Activated T-cell treated with anti-CD3 and anti-CD28 coated beads, Interleukin-2, amount 50 U/mL, for 4 hours (primary cell): ENCODE measurements at regions not wholly inside any gene's neighbourhood (a gene's known extent, or its start where the extent isn't known, plus 50 kb on each side); places are given as distances from the start of the nearest gene placed in this dataset.
A peak's percentile ranks its signal among the peaks of the same experiment; 100 is the strongest.

ENCODE experiments used
- ATAC-seq, 2 donors: fragments of 200-7000 bp; cut with Tn5 transposase; one replicate each; pipeline ENCODE4 v1.10.0; 2021
- DNase-seq: peaks from one replicate; pipeline ENCODE4 v3.0.0-alpha.2; 2020
- H3K27me3 Mint-ChIP-seq: one replicate; pipeline ENCODE4 v1.8.0; 2021; ENCODE audit warnings: low read depth, mixed read lengths
- H3K36me3 Mint-ChIP-seq: one replicate; pipeline ENCODE4 v1.8.0; 2022; ENCODE audit warnings: mixed read lengths; ENCODE audit not compliant: insufficient read depth
- H3K4me1 Mint-ChIP-seq: one replicate; pipeline ENCODE4 v1.8.0; 2021; ENCODE audit warnings: low read depth, mixed read lengths
- H3K4me3 Mint-ChIP-seq: one replicate; pipeline ENCODE4 v1.8.0; 2021; ENCODE audit warnings: mild to moderate bottlenecking, moderate library complexity, mixed read lengths
- H3K9me3 Mint-ChIP-seq: one replicate; pipeline ENCODE4 v1.8.0; 2021; ENCODE audit warnings: mixed read lengths

- H3K4me3 Mint-ChIP-seq: no peak overlapping the region
- ATAC-seq (no peak), DNase-seq (no peak)
- H3K9me3 Mint-ChIP-seq: no peaks in the 10 kb centered on the region
- no peaks in the 10 kb centered on the region for H3K4me1 Mint-ChIP-seq
- peaks cover 1% of the 10 kb centered on the region for H3K27me3 Mint-ChIP-seq
- no peaks in the 10 kb centered on the region for H3K36me3 Mint-ChIP-seq
Measured at GRCh38 chr18:46320928-46321711, 216.9 kb downstream of the HAUS1 start.

GRCh38 chr18:46321955-46322354 is 217.8 kb downstream of the HAUS1 start:
- no peak for ATAC-seq
- H3K9me3 Mint-ChIP-seq: no peaks in the 10 kb centered on the region

GRCh38 chr18:46322411-46322891 is 218.3 kb downstream of the HAUS1 start:
- Mint-ChIP-seq H3K36me3 (no peaks in the 10 kb centered on the region), H3K9me3 (no peaks in the 10 kb centered on the region), H3K27me3 (peaks cover 1% of the 10 kb centered on the region), H3K4me1 (no peaks in the 10 kb centered on the region), H3K4me3 (no peak overlapping the region)
- ATAC-seq (no peak), DNase-seq (no peak)

More at GRCh38 chr18:46321955-46322354, 217.8 kb downstream of the HAUS1 start:
- Mint-ChIP-seq H3K4me3 (no peak overlapping the region), H3K4me1 (no peaks in the 10 kb centered on the region), H3K36me3 (no peaks in the 10 kb centered on the region), H3K27me3 (peaks cover 1% of the 10 kb centered on the region)
- no peak for DNase-seq

- ATAC-seq (no peak), DNase-seq (no peak)
- H3K27me3 Mint-ChIP-seq: peaks cover 1% of the 10 kb centered on the region
- no peaks in the 10 kb centered on the region for H3K4me1 Mint-ChIP-seq
- no peaks in the 10 kb centered on the region for H3K9me3 Mint-ChIP-seq
- H3K36me3 Mint-ChIP-seq: no peaks in the 10 kb centered on the region
- H3K4me3 Mint-ChIP-seq: no peak overlapping the region
Measured at GRCh38 chr18:46322941-46323340, 218.8 kb downstream of the HAUS1 start.

- H3K4me3 Mint-ChIP-seq: no peak overlapping the region
- ATAC-seq (peak; percentile 48 to 65), DNase-seq (no peak)
- no peaks in the 10 kb centered on the region for H3K9me3 Mint-ChIP-seq
- peaks cover 4% of the 10 kb centered on the region for H3K27me3 Mint-ChIP-seq
- no peaks in the 10 kb centered on the region for H3K36me3 Mint-ChIP-seq
- no peaks in the 10 kb centered on the region for H3K4me1 Mint-ChIP-seq
Measured at GRCh38 chr18:46324087-46324955, 220.1 kb downstream of the HAUS1 start.

GRCh38 chr18:46325895-46326294 is 221.7 kb downstream of the HAUS1 start:
- no peaks in the 10 kb centered on the region for H3K36me3 Mint-ChIP-seq
- H3K27me3 Mint-ChIP-seq: peaks cover 8% of the 10 kb centered on the region
- no peaks in the 10 kb centered on the region for H3K4me1 Mint-ChIP-seq
- no peaks in the 10 kb centered on the region for H3K9me3 Mint-ChIP-seq
- DNase-seq (no peak), ATAC-seq (no peak)
- H3K4me3 Mint-ChIP-seq: no peak overlapping the region

GRCh38 chr18:46329736-46330246 is 225.6 kb downstream of the HAUS1 start:
- H3K4me1 Mint-ChIP-seq: peaks cover 9% of the 10 kb centered on the region
- H3K4me3 Mint-ChIP-seq: no peak overlapping the region
- no peaks in the 10 kb centered on the region for H3K9me3 Mint-ChIP-seq
- ATAC-seq (no peak), DNase-seq (no peak)
- peaks cover 28% of the 10 kb centered on the region for H3K27me3 Mint-ChIP-seq
- no peaks in the 10 kb centered on the region for H3K36me3 Mint-ChIP-seq

GRCh38 chr18:46331316-46331715 is 227.1 kb downstream of the HAUS1 start:
- Mint-ChIP-seq H3K4me3 (no peak overlapping the region), H3K4me1 (peaks cover 23% of the 10 kb centered on the region), H3K27me3 (peaks cover 43% of the 10 kb centered on the region), H3K9me3 (no peaks in the 10 kb centered on the region), H3K36me3 (no peaks in the 10 kb centered on the region)
- ATAC-seq (no peak), DNase-seq (no peak)

- ATAC-seq (no peak), DNase-seq (no peak)
- H3K4me3 Mint-ChIP-seq: no peak overlapping the region
- peaks cover 25% of the 10 kb centered on the region for H3K4me1 Mint-ChIP-seq
- no peaks in the 10 kb centered on the region for H3K36me3 Mint-ChIP-seq
- H3K9me3 Mint-ChIP-seq: no peaks in the 10 kb centered on the region
- H3K27me3 Mint-ChIP-seq: peaks cover 47% of the 10 kb centered on the region
Measured at GRCh38 chr18:46332286-46332801, 228.2 kb downstream of the HAUS1 start.

GRCh38 chr18:46332921-46333341 is 228.7 kb downstream of the HAUS1 start:
- peaks cover 52% of the 10 kb centered on the region for H3K27me3 Mint-ChIP-seq
- H3K9me3 Mint-ChIP-seq: no peaks in the 10 kb centered on the region
- no peak for DNase-seq
- peaks cover 25% of the 10 kb centered on the region for H3K4me1 Mint-ChIP-seq
- peak overlapping the region; percentile 58 for H3K4me3 Mint-ChIP-seq
- no peak for ATAC-seq
- no peaks in the 10 kb centered on the region for H3K36me3 Mint-ChIP-seq

GRCh38 chr18:46333431-46334135 is 229.4 kb downstream of the HAUS1 start:
- H3K9me3 Mint-ChIP-seq: no peaks in the 10 kb centered on the region
- peaks cover 56% of the 10 kb centered on the region for H3K27me3 Mint-ChIP-seq
- H3K4me3 Mint-ChIP-seq: peak overlapping the region; percentile 58
- H3K36me3 Mint-ChIP-seq: no peaks in the 10 kb centered on the region
- peaks cover 27% of the 10 kb centered on the region for H3K4me1 Mint-ChIP-seq
- peak; percentile 67 to 75 for ATAC-seq
- no peak for DNase-seq

GRCh38 chr18:46334868-46335281 is 230.7 kb downstream of the HAUS1 start:
- peak overlapping the region; percentile 78 for H3K4me3 Mint-ChIP-seq

GRCh38 chr18:46335534-46336101 is 231.4 kb downstream of the HAUS1 start:
- Mint-ChIP-seq H3K27me3 (peaks cover 48% of the 10 kb centered on the region), H3K4me3 (peak overlapping the region; percentile 78), H3K36me3 (no peaks in the 10 kb centered on the region), H3K9me3 (no peaks in the 10 kb centered on the region), H3K4me1 (peaks cover 35% of the 10 kb centered on the region)
- DNase-seq (no peak), ATAC-seq (no peak)

More at GRCh38 chr18:46334868-46335281, 230.7 kb downstream of the HAUS1 start:
- Mint-ChIP-seq H3K9me3 (no peaks in the 10 kb centered on the region), H3K36me3 (no peaks in the 10 kb centered on the region), H3K27me3 (peaks cover 48% of the 10 kb centered on the region), H3K4me1 (peaks cover 35% of the 10 kb centered on the region)
- DNase-seq (no peak), ATAC-seq (no peak)
